Muscle layer of duodenum (tissue), 2 donors: ENCODE measurements at regions not wholly inside any gene's neighbourhood (a gene's known extent, or its start where the extent isn't known, plus 50 kb on each side); places are given as distances from the start of the nearest gene placed in this dataset.

Experiments
- H3K27ac ChIP-seq: one replicate; pipeline ENCODE4 v1.7.0; 2013; ENCODE audit warnings: mild to moderate bottlenecking, low read length
- H3K27me3 ChIP-seq: one replicate; pipeline ENCODE4 v1.7.0; 2013; ENCODE audit warnings: low read depth, mild to moderate bottlenecking, control low read depth, low read length
- H3K36me3 ChIP-seq, 2 donors: one replicate each; pipeline ENCODE4 v1.7.0; 2013; ENCODE audit warnings: low read length in 2 of 2, control low read depth in 1 of 2, mild to moderate bottlenecking in 1 of 2; ENCODE audit not compliant: insufficient read depth in 2 of 2, control insufficient read depth in 1 of 2
- H3K4me1 ChIP-seq, 2 donors: one replicate each; pipeline ENCODE4 v1.7.0; 2013; ENCODE audit warnings: low read length in 2 of 2, mild to moderate bottlenecking in 2 of 2, control low read depth in 1 of 2, moderate library complexity in 1 of 2; ENCODE audit not compliant: insufficient read depth in 2 of 2, control insufficient read depth in 1 of 2
- H3K4me3 ChIP-seq, 2 donors: one replicate each; pipeline ENCODE4 v1.7.0; 2013; ENCODE audit warnings: low read length in 2 of 2, low read depth in 1 of 2, mild to moderate bottlenecking in 1 of 2
- H3K9me3 ChIP-seq, 2 donors: one replicate each; pipeline ENCODE4 v1.7.0; 2013; ENCODE audit warnings: low read length in 2 of 2, control low read depth in 1 of 2, mild to moderate bottlenecking in 1 of 2; ENCODE audit not compliant: control insufficient read depth in 1 of 2
- donor health status: healthy.

DNA sequence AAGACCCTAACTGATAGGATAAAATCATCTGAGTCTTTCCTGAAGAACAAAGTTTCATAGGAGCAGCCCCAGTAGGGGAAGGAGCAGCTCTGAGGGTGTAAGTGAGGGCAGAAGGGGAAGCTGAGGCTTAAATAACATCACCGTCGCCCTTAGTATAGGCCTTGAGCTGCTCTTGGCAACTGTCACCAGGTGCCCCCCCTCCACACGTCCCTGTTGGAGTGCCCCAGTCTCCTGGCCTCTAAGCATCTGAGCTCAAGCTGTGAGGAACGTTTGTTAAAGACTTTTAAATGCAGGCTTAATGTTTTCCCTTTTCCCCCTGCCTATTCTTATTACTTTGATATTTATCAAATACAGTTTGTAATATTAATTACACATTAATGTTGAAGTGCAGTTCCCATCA, 170.6 kb downstream of the ZIC5 start:
- H3K27ac ChIP-seq: no peak overlapping the region
- no peaks in the 10 kb centered on the region for H3K36me3 ChIP-seq
- H3K27me3 ChIP-seq: no peaks in the 10 kb centered on the region
- H3K4me1 ChIP-seq: no peaks in the 10 kb centered on the region
- no peak overlapping the region for H3K4me3 ChIP-seq
- no peaks in the 10 kb centered on the region for H3K9me3 ChIP-seq

DNA sequence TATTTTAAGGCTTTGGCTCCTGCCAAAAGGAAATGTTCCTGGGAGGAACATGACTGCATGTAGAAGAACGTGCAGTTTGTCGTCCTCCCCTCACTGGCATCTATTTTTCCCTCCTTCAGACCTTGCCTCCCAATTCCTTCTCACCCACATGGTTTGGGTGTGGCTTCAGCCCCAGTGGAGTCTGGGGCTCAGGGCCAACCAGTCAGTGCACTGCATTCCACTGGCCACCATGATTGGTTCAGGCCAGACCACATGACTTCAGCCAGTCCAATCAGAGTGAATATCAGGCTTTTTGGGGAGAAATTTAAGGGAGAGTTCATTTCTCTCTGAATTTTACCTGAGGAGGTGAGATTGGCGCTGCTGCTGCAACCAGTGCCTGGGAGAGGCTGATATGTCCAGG, 171.6 kb downstream of the ZIC5 start:
- no peaks in the 10 kb centered on the region for H3K4me1 ChIP-seq
- no peaks in the 10 kb centered on the region for H3K27me3 ChIP-seq
- H3K36me3 ChIP-seq: no peaks in the 10 kb centered on the region

DNA sequence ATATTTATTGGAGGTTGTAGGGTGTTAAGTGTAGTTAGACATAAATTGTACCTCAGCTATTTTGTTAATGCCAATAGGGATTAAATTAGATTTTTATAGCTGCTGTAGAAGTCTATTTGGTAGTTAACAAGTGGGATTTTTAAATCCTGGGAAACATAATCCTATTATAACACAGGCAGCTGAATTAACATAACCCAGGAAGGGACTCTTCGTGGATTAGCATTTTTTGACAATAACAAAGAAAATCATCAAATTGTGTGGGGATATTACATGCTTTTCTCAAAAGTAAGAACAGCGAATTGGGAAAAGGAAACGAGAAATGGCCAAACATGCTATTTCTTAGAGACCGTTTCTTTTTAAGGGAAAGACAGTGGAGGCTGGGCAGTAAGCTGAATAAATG, 172.8 kb downstream of the ZIC5 start:
- Histone ChIP-seq H3K4me1 (no peaks in the 10 kb centered on the region), H3K4me3 (no peak overlapping the region), H3K27me3 (no peaks in the 10 kb centered on the region), H3K36me3 (no peaks in the 10 kb centered on the region), H3K27ac (no peak overlapping the region), H3K9me3 (no peaks in the 10 kb centered on the region)

More for the DNA sequence above, 171.6 kb downstream of the ZIC5 start:
- Histone ChIP-seq H3K9me3 (no peaks in the 10 kb centered on the region), H3K4me3 (no peak overlapping the region), H3K27ac (no peak overlapping the region)

DNA sequence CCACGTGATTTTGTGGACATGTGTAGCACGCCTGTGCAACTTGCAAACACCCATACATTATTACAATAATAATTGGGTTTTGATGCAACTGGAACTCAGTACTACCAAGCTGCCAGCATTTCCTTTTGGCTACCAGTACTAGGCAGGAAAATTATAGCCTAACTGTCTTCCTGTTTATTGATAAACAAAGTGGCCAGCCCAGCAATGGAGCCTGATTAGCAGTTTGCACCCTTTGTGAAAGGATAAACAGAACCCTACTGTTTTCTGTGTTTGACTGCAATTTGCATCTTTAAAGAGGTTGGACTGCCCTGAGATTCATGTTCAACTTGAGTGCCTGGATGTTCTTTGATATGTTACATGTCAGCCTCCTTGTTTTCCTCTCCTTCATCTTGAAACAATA, 173.9 kb downstream of the ZIC5 start:
- no peaks in the 10 kb centered on the region for H3K4me1 ChIP-seq
- no peaks in the 10 kb centered on the region for H3K27me3 ChIP-seq
- H3K36me3 ChIP-seq: no peaks in the 10 kb centered on the region
- H3K27ac ChIP-seq: no peak overlapping the region
- H3K9me3 ChIP-seq: no peaks in the 10 kb centered on the region
- H3K4me3 ChIP-seq: no peak overlapping the region

DNA sequence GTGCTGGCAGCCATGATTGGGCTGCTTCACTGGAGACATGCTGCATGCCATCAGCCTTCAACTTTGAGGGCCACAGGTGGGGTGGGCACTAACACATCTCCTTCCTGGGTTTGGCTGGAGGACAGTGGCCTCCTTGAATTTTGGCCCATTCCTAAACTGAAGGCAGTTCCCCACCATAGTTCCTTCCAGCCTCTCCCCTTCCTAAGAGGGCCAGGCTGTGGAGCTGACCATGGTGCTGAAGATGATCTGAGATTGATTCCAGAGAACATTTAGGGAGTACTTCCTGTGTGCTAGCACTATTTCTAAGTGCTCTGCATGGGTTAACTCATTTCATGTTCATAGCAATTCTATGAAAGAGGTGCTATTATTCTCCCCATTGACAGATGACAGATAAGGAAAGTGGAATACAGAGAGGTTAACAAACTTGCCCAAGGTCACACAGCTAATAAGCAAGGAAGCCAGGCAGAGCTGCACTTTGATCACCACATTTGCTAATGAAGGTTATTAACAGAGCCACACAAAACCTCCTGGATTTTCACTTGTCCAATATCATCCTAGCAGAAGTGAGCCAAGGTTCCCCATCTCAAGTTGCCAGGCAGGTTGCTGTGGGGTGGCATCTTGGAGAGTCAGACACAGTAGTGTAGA, 175.3 kb downstream of the ZIC5 start:
- H3K9me3 ChIP-seq: no peaks in the 10 kb centered on the region
- H3K27me3 ChIP-seq: no peaks in the 10 kb centered on the region
- H3K4me3 ChIP-seq: no peak overlapping the region
- H3K4me1 ChIP-seq: no peaks in the 10 kb centered on the region
- H3K36me3 ChIP-seq: no peaks in the 10 kb centered on the region
- no peak overlapping the region for H3K27ac ChIP-seq

DNA sequence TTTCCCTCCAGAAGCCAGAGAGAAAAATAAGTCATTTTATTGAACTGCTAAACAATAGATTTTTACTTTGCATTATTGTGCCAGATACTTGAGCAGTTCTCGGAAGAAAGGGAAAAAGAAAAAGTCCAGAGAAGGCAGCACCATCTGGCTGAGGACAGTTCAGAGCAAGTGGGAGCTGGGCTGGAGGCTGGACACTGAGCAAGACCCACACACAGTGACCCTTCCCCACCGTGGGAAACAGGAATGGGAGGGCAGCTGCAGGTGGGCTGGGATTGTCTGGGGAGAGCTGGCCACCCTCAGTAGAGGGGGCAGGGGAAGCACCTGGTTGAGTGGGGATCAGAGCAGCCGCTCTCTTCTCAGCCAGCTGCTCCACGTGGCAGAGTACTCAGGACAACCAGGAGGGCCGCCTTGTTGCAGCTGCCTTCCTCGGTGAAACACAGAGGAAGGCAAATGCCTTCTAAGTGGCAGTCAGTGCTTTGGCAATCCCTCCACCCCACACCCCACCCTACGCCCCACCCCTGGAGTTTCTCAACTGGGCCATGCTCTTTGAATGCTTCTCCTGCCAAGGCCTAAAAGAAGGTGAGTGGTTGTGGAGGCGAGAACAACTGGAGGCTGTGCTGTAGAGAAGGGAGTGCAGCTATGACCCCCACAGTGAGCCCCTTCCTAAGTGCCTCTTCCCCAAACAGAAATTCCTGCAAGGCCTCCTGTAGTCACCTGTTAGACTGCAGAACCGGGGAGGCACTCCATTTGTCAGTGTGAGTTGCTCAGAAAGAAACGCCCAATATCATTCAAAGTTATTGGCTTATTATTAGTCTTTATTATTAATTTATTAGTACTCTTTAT, 179.3 kb downstream of the ZIC5 start:
- Histone ChIP-seq H3K27me3 (no peaks in the 10 kb centered on the region), H3K4me3 (no peak overlapping the region), H3K36me3 (no peaks in the 10 kb centered on the region), H3K27ac (no peak overlapping the region), H3K9me3 (no peaks in the 10 kb centered on the region), H3K4me1 (no peaks in the 10 kb centered on the region)

DNA sequence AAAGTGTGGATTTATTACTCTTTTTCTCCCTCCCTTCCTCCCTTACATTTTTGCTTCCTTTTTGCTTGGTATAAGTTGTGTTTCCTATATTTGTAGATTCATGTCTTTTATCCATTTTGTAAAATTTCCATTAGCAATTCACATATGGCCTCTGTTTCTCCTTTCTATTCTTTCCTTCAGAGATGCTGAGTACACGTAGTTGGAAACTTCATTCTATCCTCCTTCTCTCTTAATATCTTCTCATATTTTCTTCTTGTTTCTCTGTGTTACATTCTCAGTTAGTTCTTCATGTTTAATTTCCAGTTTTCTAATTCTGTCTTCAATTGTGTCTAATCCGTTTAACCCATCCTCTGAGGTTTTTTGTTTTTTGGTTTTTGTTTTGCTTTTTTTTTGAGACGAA, 188.9 kb downstream of the ZIC5 start:
- Histone ChIP-seq H3K9me3 (peaks cover 4 to 9% of the 10 kb centered on the region in 2 donors), H3K27me3 (no peaks in the 10 kb centered on the region), H3K4me1 (no peaks in the 10 kb centered on the region), H3K27ac (no peak overlapping the region), H3K4me3 (no peak overlapping the region), H3K36me3 (peaks cover 0 to 7% of the 10 kb centered on the region in 2 donors)

DNA sequence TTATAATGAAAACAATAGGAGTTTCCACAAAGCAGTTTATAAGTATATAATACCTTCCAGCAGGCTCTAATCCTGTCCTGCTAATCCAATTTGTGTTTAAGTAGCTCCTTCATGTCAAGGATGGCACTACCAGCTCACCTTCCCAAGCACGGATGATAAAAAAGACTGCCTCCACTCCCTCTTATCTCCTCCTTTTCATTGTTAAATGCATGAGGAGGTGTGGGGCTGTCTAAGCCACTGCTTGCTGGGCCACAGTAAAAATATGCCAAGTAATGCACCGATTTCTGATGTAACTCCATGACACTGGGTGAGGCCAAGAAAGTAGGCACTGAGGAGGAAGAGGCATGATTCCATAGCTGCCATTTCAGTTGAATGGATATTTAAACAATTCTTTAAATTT, 193.1 kb downstream of the ZIC5 start:
- no peak overlapping the region for H3K27ac ChIP-seq
- H3K27me3 ChIP-seq: no peaks in the 10 kb centered on the region
- H3K4me1 ChIP-seq: no peaks in the 10 kb centered on the region
- peaks cover 0 to 12% of the 10 kb centered on the region in 2 donors for H3K36me3 ChIP-seq
- no peak overlapping the region for H3K4me3 ChIP-seq
- H3K9me3 ChIP-seq: peaks cover 4 to 9% of the 10 kb centered on the region in 2 donors

DNA sequence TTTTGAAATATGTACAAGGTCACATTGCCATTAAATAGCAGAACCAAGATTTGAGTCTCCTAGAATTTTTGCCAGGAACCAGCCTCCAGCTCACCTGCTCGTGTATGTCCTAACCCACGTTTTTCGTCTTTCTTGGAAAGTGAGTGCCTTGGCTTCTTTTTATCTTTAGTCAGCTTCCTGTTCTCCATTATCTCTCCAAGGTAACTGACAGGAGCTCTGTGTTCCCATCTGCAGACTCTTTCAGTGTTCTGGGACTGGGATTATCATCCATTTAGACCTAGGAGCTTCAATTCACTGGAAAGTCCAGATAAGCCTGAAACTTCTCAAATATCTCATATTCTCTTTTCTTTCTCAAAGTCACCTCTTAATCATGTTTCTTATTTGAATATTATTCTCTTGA, 193.7 kb downstream of the ZIC5 start:
- Histone ChIP-seq H3K4me1 (no peaks in the 10 kb centered on the region), H3K27me3 (no peaks in the 10 kb centered on the region), H3K9me3 (peaks cover 4 to 9% of the 10 kb centered on the region in 2 donors), H3K27ac (no peak overlapping the region), H3K4me3 (no peak overlapping the region), H3K36me3 (peaks cover 0 to 16% of the 10 kb centered on the region in 2 donors)

DNA sequence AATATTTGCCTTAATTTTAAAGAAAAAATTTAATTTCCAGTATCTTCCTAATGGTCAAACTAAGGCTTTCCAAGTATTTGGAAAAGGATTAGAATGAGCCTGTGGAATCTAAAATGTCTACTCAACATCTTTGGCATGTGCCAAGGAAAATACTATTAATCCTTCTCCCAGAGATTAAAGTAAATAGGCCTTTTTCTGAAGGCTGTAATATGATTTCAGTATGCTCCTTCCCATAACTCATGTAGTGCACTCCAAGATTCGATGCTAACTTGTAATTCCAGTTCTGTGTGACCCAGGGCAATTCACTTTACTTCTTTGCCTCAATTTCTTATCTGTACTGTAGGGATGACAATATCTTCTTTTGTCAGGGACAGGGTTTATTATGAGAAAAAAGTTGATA, 196.9 kb downstream of the ZIC5 start:
- no peak overlapping the region for H3K27ac ChIP-seq
- H3K27me3 ChIP-seq: no peaks in the 10 kb centered on the region
- H3K36me3 ChIP-seq: peaks cover 0 to 9% of the 10 kb centered on the region in 2 donors
- H3K4me1 ChIP-seq: no peaks in the 10 kb centered on the region
- H3K9me3 ChIP-seq: no peaks in the 10 kb centered on the region
- no peak overlapping the region for H3K4me3 ChIP-seq

DNA sequence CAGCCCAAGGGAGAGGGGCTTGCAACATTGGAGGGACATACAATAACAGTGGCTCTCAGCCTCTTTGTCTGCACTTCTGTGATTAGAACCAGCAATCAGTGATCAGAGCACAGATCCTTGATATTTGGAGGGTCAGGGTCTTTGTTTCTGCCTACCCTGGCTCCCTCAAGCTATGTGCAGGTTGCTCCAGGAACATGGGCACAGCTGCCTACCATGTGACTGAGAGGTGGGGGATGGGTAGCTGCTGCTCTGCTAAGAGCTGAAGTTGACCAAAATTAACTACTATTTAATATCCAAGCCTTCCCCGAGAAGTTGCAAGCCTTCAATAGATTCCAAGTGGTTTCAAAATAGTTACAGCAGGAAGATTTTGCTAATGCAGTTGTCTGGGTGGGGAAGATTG, 202.6 kb downstream of the ZIC5 start:
- H3K27ac ChIP-seq: no peak overlapping the region
- H3K36me3 ChIP-seq: peaks cover 0 to 9% of the 10 kb centered on the region in 2 donors
- peaks cover 0 to 27% of the 10 kb centered on the region in 2 donors for H3K9me3 ChIP-seq
- no peak overlapping the region for H3K4me3 ChIP-seq
- H3K4me1 ChIP-seq: no peaks in the 10 kb centered on the region
- H3K27me3 ChIP-seq: no peaks in the 10 kb centered on the region
